ENCODE measurements at regions not wholly inside any gene's neighbourhood (a gene's known extent, or its start where the extent isn't known, plus 50 kb on each side); places are given as distances from the start of the nearest gene placed in this dataset.

GRCh38 chr21:27649323-27649722, 682.4 kb upstream of the ADAMTS5 start:
- Mint-ChIP-seq H3K4me3 (ENCODE audit: unreplicated experiment) (no peak overlapping the region), H3K36me3 (ENCODE audit: unreplicated experiment) (no peaks in the 10 kb centered on the region), H3K4me1 (ENCODE audit: low read depth, unreplicated experiment) (no peaks in the 10 kb centered on the region), H3K9me3 (ENCODE audit: unreplicated experiment) (no peaks in the 10 kb centered on the region), H3K27ac (ENCODE audit: unreplicated experiment) (no peak overlapping the region), H3K27me3 (ENCODE audit: unreplicated experiment) (no peaks in the 10 kb centered on the region)
- no peak for DNase-seq
- no peak for TF ChIP-seq CTCF (IDR thresholded peaks at IDR 0.05; ENCODE audit: partially characterized antibody, unreplicated experiment)

- no peak for TF ChIP-seq CTCF (IDR thresholded peaks at IDR 0.05; ENCODE audit: partially characterized antibody, unreplicated experiment)
- Mint-ChIP-seq H3K4me1 (ENCODE audit: low read depth, unreplicated experiment) (no peaks in the 10 kb centered on the region), H3K9me3 (ENCODE audit: unreplicated experiment) (no peaks in the 10 kb centered on the region), H3K27ac (ENCODE audit: unreplicated experiment) (no peak overlapping the region), H3K27me3 (ENCODE audit: unreplicated experiment) (no peaks in the 10 kb centered on the region), H3K4me3 (ENCODE audit: unreplicated experiment) (no peak overlapping the region), H3K36me3 (ENCODE audit: unreplicated experiment) (no peaks in the 10 kb centered on the region)
- no peak for DNase-seq
Measured at GRCh38 chr21:27648560-27648959, 681.7 kb upstream of the ADAMTS5 start.

GRCh38 chr21:27647921-27648320, 681.0 kb upstream of the ADAMTS5 start:
- no peaks in the 10 kb centered on the region for H3K27me3 Mint-ChIP-seq (ENCODE audit: unreplicated experiment)
- DNase-seq = no peak
- TF ChIP-seq CTCF (IDR thresholded peaks at IDR 0.05; ENCODE audit: partially characterized antibody, unreplicated experiment) = no peak
- H3K4me3 Mint-ChIP-seq (ENCODE audit: unreplicated experiment) = no peak overlapping the region
- no peak overlapping the region for H3K27ac Mint-ChIP-seq (ENCODE audit: unreplicated experiment)
- H3K9me3 Mint-ChIP-seq (ENCODE audit: unreplicated experiment) = no peaks in the 10 kb centered on the region
- H3K4me1 Mint-ChIP-seq (ENCODE audit: low read depth, unreplicated experiment) = no peaks in the 10 kb centered on the region
- H3K36me3 Mint-ChIP-seq (ENCODE audit: unreplicated experiment) = no peaks in the 10 kb centered on the region

GRCh38 chr21:27647401-27647800, 680.5 kb upstream of the ADAMTS5 start:
- TF ChIP-seq CTCF (IDR thresholded peaks at IDR 0.05; ENCODE audit: partially characterized antibody, unreplicated experiment) = no peak
- Mint-ChIP-seq H3K4me3 (ENCODE audit: unreplicated experiment) (no peak overlapping the region), H3K27me3 (ENCODE audit: unreplicated experiment) (no peaks in the 10 kb centered on the region), H3K4me1 (ENCODE audit: low read depth, unreplicated experiment) (no peaks in the 10 kb centered on the region), H3K36me3 (ENCODE audit: unreplicated experiment) (no peaks in the 10 kb centered on the region), H3K27ac (ENCODE audit: unreplicated experiment) (no peak overlapping the region), H3K9me3 (ENCODE audit: unreplicated experiment) (no peaks in the 10 kb centered on the region)
- no peak for DNase-seq

- DNase-seq = no peak
- Mint-ChIP-seq H3K27ac (ENCODE audit: unreplicated experiment) (no peak overlapping the region), H3K36me3 (ENCODE audit: unreplicated experiment) (no peaks in the 10 kb centered on the region), H3K4me1 (ENCODE audit: low read depth, unreplicated experiment) (no peaks in the 10 kb centered on the region), H3K4me3 (ENCODE audit: unreplicated experiment) (no peak overlapping the region), H3K27me3 (ENCODE audit: unreplicated experiment) (no peaks in the 10 kb centered on the region), H3K9me3 (ENCODE audit: unreplicated experiment) (no peaks in the 10 kb centered on the region)
- no peak for TF ChIP-seq CTCF (IDR thresholded peaks at IDR 0.05; ENCODE audit: partially characterized antibody, unreplicated experiment)
Measured at GRCh38 chr21:27646691-27647090, 679.8 kb upstream of the ADAMTS5 start.
